HUDEP-2 (cell line): ENCODE measurements at regions not wholly inside any gene's neighbourhood (a gene's known extent, or its start where the extent isn't known, plus 50 kb on each side); places are given as distances from the start of the nearest gene placed in this dataset.
A peak's percentile ranks its signal among the peaks of the same experiment; 100 is the strongest.
"Not testable (repeated sequence)": the region's sequence is repeated elsewhere in the genome, so short reads cannot be mapped to it uniquely, and the experiment has no call there.

Source experiments
- DNase-seq, 76 experiments: peaks; one replicate each; lab custom pipeline; 2025; ENCODE audit not compliant: unreplicated experiment in 76 of 76; lab: John Stamatoyannopoulos, UW

- DNase-seq: no peak
Observed at GRCh38 chr4:60422439-60422838, 777.7 kb upstream of the ADGRL3 start.

- DNase-seq: not testable (repeated sequence)
Observed at GRCh38 chr4:60423573-60424184, 776.4 kb upstream of the ADGRL3 start.

GRCh38 chr4:60432911-60433310 lies 767.2 kb upstream of the ADGRL3 start:
- DNase-seq: no peak

- no peak for DNase-seq
Observed at GRCh38 chr4:60443068-60443467, 757.1 kb upstream of the ADGRL3 start.

- DNase-seq: no peak
Observed at GRCh38 chr4:60443796-60444195, 756.3 kb upstream of the ADGRL3 start.

- DNase-seq: no peak
Observed at GRCh38 chr4:60450054-60450453, 750.1 kb upstream of the ADGRL3 start.

- DNase-seq: no peak
Observed at GRCh38 chr4:60452266-60452665, 747.9 kb upstream of the ADGRL3 start.

GRCh38 chr4:60455380-60455779 lies 744.7 kb upstream of the ADGRL3 start:
- DNase-seq: peak in 1 of 76 experiments; percentile 2

- no peak for DNase-seq
Observed at GRCh38 chr4:60461551-60461950, 738.6 kb upstream of the ADGRL3 start.

- DNase-seq: peak in 5 of 76 experiments; percentile 1 to 16 (median 4)
Observed at GRCh38 chr4:60463857-60464502, 736.1 kb upstream of the ADGRL3 start.

- no peak for DNase-seq
Observed at GRCh38 chr4:60482921-60483351, 717.2 kb upstream of the ADGRL3 start.

- peak in 4 of 76 experiments; percentile 7 to 31 (median 16) for DNase-seq
Observed at GRCh38 chr4:60485276-60485675, 714.9 kb upstream of the ADGRL3 start.

- peak in 2 of 76 experiments; percentile 0 to 18 for DNase-seq
Observed at GRCh38 chr4:60487118-60487761, 712.9 kb upstream of the ADGRL3 start.

- DNase-seq: no peak
Observed at GRCh38 chr4:60500810-60501209, 699.3 kb upstream of the ADGRL3 start.

- no peak for DNase-seq
Observed at GRCh38 chr4:60502733-60503132, 697.4 kb upstream of the ADGRL3 start.

- DNase-seq: no peak
Observed at GRCh38 chr4:60506061-60506460, 694.1 kb upstream of the ADGRL3 start.

- no peak for DNase-seq
Observed at GRCh38 chr4:60522265-60522664, 677.9 kb upstream of the ADGRL3 start.

GRCh38 chr4:60531776-60532379 lies 668.2 kb upstream of the ADGRL3 start:
- DNase-seq: no peak

- DNase-seq: no peak
Observed at GRCh38 chr4:60544981-60545380, 655.1 kb upstream of the ADGRL3 start.

- no peak for DNase-seq
Observed at GRCh38 chr4:60562334-60562733, 637.8 kb upstream of the ADGRL3 start.

GRCh38 chr4:60565558-60565957 lies 634.6 kb upstream of the ADGRL3 start:
- no peak for DNase-seq

- DNase-seq: no peak
Observed at GRCh38 chr4:60575336-60575735, 624.8 kb upstream of the ADGRL3 start.
